ENCODE measurements at regions not wholly inside any gene's neighbourhood (a gene's known extent, or its start where the extent isn't known, plus 50 kb on each side); places are given as distances from the start of the nearest gene placed in this dataset.

GRCh38 chr7:41130561-41131236, 572.2 kb downstream of the INHBA start:
- H3K4me1 ChIP-seq = no peaks in the 10 kb centered on the region
- H4K20me1 ChIP-seq = no peaks in the 10 kb centered on the region
- no peak for TF ChIP-seq Cebpa-rat (IDR thresholded peaks at IDR 0.05)

DNA sequence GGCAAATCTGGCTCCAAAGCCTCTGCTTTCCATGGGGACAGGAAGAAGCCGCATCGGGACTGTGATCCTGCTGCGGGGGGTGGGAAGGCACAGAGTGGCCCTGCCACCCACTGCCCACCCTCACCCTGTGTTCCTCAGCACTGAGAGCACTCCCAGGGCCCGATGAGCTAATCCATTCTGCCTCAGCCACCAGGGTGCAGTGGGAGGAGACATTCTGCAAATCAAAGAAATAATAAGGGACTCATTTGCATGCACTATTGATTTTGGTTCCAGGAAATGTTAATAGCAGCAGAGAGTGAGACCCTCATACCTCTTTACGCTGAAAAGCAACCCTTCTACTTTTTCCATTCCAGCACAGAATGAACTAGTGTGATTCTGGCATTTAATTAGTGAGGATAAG, 572.8 kb downstream of the INHBA start:
- no peaks in the 10 kb centered on the region for H4K20me1 ChIP-seq
- no peak for TF ChIP-seq Cebpa-rat (IDR thresholded peaks at IDR 0.05)
- H3K9me3 ChIP-seq = no peaks in the 10 kb centered on the region
- no peaks in the 10 kb centered on the region for H3K36me3 ChIP-seq
- no peak overlapping the region for H3K4me3 ChIP-seq
- no peaks in the 10 kb centered on the region for H3K4me1 ChIP-seq
- H3K27ac ChIP-seq = no peak overlapping the region
- no peak overlapping the region for H3K9ac ChIP-seq
- H3K4me2 ChIP-seq = no peak overlapping the region
- H3K27me3 ChIP-seq = no peaks in the 10 kb centered on the region

More at GRCh38 chr7:41130561-41131236, 572.2 kb downstream of the INHBA start:
- H3K27ac ChIP-seq = no peak overlapping the region
- no peaks in the 10 kb centered on the region for H3K9me3 ChIP-seq
- H3K4me3 ChIP-seq = no peak overlapping the region
- H3K27me3 ChIP-seq = no peaks in the 10 kb centered on the region
- no peak overlapping the region for H3K4me2 ChIP-seq
- H3K9ac ChIP-seq = no peak overlapping the region
- no peaks in the 10 kb centered on the region for H3K36me3 ChIP-seq

GRCh38 chr7:41125343-41125742, 577.5 kb downstream of the INHBA start:
- Histone ChIP-seq H3K9ac (no peak overlapping the region), H3K4me1 (no peaks in the 10 kb centered on the region), H3K4me3 (no peak overlapping the region), H3K4me2 (no peak overlapping the region), H3K27me3 (no peaks in the 10 kb centered on the region), H3K9me3 (no peaks in the 10 kb centered on the region), H4K20me1 (no peaks in the 10 kb centered on the region), H3K27ac (no peak overlapping the region), H3K36me3 (no peaks in the 10 kb centered on the region)
- no peak for TF ChIP-seq Cebpa-rat (IDR thresholded peaks at IDR 0.05)

- H3K9ac ChIP-seq = no peak overlapping the region
- H3K27ac ChIP-seq = no peak overlapping the region
- no peak overlapping the region for H3K4me2 ChIP-seq
- no peaks in the 10 kb centered on the region for H4K20me1 ChIP-seq
- no peak overlapping the region for H3K4me3 ChIP-seq
- TF ChIP-seq Cebpa-rat (IDR thresholded peaks at IDR 0.05) = no peak
- no peaks in the 10 kb centered on the region for H3K4me1 ChIP-seq
- H3K27me3 ChIP-seq = no peaks in the 10 kb centered on the region
- H3K9me3 ChIP-seq = no peaks in the 10 kb centered on the region
- no peaks in the 10 kb centered on the region for H3K36me3 ChIP-seq
Observed at GRCh38 chr7:41122256-41122987, 580.5 kb downstream of the INHBA start.

GRCh38 chr7:41121228-41121627, 581.7 kb downstream of the INHBA start:
- Histone ChIP-seq H3K4me2 (no peak overlapping the region), H3K36me3 (no peaks in the 10 kb centered on the region), H3K27me3 (no peaks in the 10 kb centered on the region), H3K4me3 (no peak overlapping the region), H3K27ac (no peak overlapping the region), H3K4me1 (no peaks in the 10 kb centered on the region), H4K20me1 (no peaks in the 10 kb centered on the region), H3K9ac (no peak overlapping the region), H3K9me3 (no peaks in the 10 kb centered on the region)
- TF ChIP-seq Cebpa-rat (IDR thresholded peaks at IDR 0.05) = no peak

- no peak for TF ChIP-seq Cebpa-rat (IDR thresholded peaks at IDR 0.05)
- H3K4me3 ChIP-seq = no peak overlapping the region
- no peaks in the 10 kb centered on the region for H3K27me3 ChIP-seq
- H3K4me2 ChIP-seq = no peak overlapping the region
- H3K27ac ChIP-seq = no peak overlapping the region
- H3K9ac ChIP-seq = no peak overlapping the region
- H3K4me1 ChIP-seq = no peaks in the 10 kb centered on the region
- H3K9me3 ChIP-seq = no peaks in the 10 kb centered on the region
- H4K20me1 ChIP-seq = no peaks in the 10 kb centered on the region
- H3K36me3 ChIP-seq = no peaks in the 10 kb centered on the region
Observed at GRCh38 chr7:41118486-41118885, 584.4 kb downstream of the INHBA start.

DNA sequence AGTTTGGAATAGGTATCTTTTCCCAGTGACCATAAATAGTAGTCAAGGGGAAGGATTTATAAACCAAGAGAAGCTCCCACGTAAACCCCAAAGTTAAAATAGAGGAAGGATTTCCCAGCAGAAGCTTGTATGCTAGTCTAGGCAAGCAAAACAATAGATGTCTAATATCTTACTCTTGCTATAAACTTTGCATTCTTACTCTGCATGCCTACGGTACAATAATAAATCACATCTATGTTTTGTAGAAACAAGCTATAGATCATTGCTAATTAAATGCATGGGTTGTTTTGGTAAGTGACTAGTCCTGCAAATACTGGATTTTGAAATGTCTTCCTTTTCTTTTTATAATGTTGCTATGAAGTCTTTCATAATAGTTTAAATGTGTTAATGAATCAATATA, 585.5 kb downstream of the INHBA start:
- no peak overlapping the region for H3K9ac ChIP-seq
- no peak for TF ChIP-seq Cebpa-rat (IDR thresholded peaks at IDR 0.05)
- H3K27me3 ChIP-seq = no peaks in the 10 kb centered on the region
- no peaks in the 10 kb centered on the region for H3K9me3 ChIP-seq
- no peak overlapping the region for H3K4me2 ChIP-seq
- H3K36me3 ChIP-seq = no peaks in the 10 kb centered on the region
- no peak overlapping the region for H3K27ac ChIP-seq
- no peak overlapping the region for H3K4me3 ChIP-seq
- no peaks in the 10 kb centered on the region for H3K4me1 ChIP-seq
- no peaks in the 10 kb centered on the region for H4K20me1 ChIP-seq

DNA sequence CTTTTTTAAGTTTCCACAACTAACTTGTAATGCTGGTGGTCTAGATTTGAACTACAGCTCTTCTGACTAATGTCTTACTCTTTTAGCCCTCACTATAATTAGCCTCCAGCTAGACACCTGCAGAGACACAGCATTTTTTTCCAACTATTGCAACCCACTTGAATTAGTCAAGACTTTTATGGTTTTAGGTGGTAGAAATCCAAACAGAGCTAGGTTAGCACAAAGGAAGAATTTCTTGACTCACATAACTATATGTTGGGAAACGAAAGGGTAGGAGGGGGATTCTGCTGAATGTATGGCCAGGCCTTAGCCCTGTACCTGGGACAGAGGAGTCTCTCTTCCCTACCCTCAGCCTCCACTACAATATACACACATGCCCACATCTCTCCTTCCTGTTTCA, 586.1 kb downstream of the INHBA start:
- H3K9me3 ChIP-seq = no peaks in the 10 kb centered on the region
- TF ChIP-seq Cebpa-rat (IDR thresholded peaks at IDR 0.05) = no peak
- no peaks in the 10 kb centered on the region for H3K36me3 ChIP-seq
- no peaks in the 10 kb centered on the region for H4K20me1 ChIP-seq
- H3K27ac ChIP-seq = no peak overlapping the region
- H3K4me3 ChIP-seq = no peak overlapping the region
- no peaks in the 10 kb centered on the region for H3K4me1 ChIP-seq
- H3K4me2 ChIP-seq = no peak overlapping the region
- H3K27me3 ChIP-seq = no peaks in the 10 kb centered on the region
- no peak overlapping the region for H3K9ac ChIP-seq

- Histone ChIP-seq H3K9me3 (no peaks in the 10 kb centered on the region), H3K4me2 (no peak overlapping the region), H3K4me1 (no peaks in the 10 kb centered on the region), H3K27me3 (no peaks in the 10 kb centered on the region), H3K27ac (no peak overlapping the region), H3K9ac (no peak overlapping the region), H3K4me3 (no peak overlapping the region), H3K36me3 (no peaks in the 10 kb centered on the region), H4K20me1 (no peaks in the 10 kb centered on the region)
- no peak for TF ChIP-seq Cebpa-rat (IDR thresholded peaks at IDR 0.05)
Observed at GRCh38 chr7:41116337-41116736, 586.6 kb downstream of the INHBA start.

GRCh38 chr7:41114691-41115090, 588.2 kb downstream of the INHBA start:
- TF ChIP-seq Cebpa-rat (IDR thresholded peaks at IDR 0.05) = no peak
- Histone ChIP-seq H4K20me1 (no peaks in the 10 kb centered on the region), H3K4me3 (no peak overlapping the region), H3K27me3 (no peaks in the 10 kb centered on the region), H3K27ac (no peak overlapping the region), H3K36me3 (no peaks in the 10 kb centered on the region), H3K9ac (no peak overlapping the region), H3K4me2 (no peak overlapping the region), H3K9me3 (no peaks in the 10 kb centered on the region), H3K4me1 (no peaks in the 10 kb centered on the region)
